HEK293 (cell line): ENCODE measurements at regions not wholly inside any gene's neighbourhood (a gene's known extent, or its start where the extent isn't known, plus 50 kb on each side); places are given as distances from the start of the nearest gene placed in this dataset.

ENCODE experiments used
- GLIS1 ChIP-seq: fragments of 450-650 bp; formaldehyde crosslinking; IDR thresholded peaks from 2 replicates; pipeline ENCODE4 v1.5.1; 2016; ENCODE audit warnings: missing biosample characterization, missing genetic modification characterization
- MYNN ChIP-seq: fragments of 450-650 bp; formaldehyde crosslinking; IDR thresholded peaks from 2 replicates; pipeline ENCODE4 v1.5.1; 2016; ENCODE audit warnings: missing biosample characterization, missing genetic modification characterization, borderline replicate concordance
- SALL2 ChIP-seq: fragments of 450-650 bp; formaldehyde crosslinking; IDR thresholded peaks from 2 replicates; pipeline ENCODE4 v1.5.0; 2017; ENCODE audit warnings: missing biosample characterization, mild to moderate bottlenecking, missing genetic modification characterization, borderline replicate concordance
- ZFP37 ChIP-seq: fragments of 450-650 bp; formaldehyde crosslinking; IDR thresholded peaks from 2 replicates; pipeline ENCODE4 v1.5.1; 2016; ENCODE audit warnings: missing biosample characterization, missing genetic modification characterization
- ZIC2 ChIP-seq: fragments of 450-650 bp; formaldehyde crosslinking; IDR thresholded peaks from 2 replicates; pipeline ENCODE4 v1.5.1; 2016; ENCODE audit warnings: missing biosample characterization, missing genetic modification characterization
- ZNF292 ChIP-seq: fragments of 450-650 bp; formaldehyde crosslinking; IDR thresholded peaks from 2 replicates; pipeline ENCODE4 v1.5.1; 2016; ENCODE audit warnings: low read depth, missing biosample characterization, missing genetic modification characterization, borderline replicate concordance
- ZNF324 ChIP-seq: fragments of 450-650 bp; formaldehyde crosslinking; IDR thresholded peaks from 2 replicates; pipeline ENCODE4 v1.5.1; 2016; ENCODE audit warnings: missing biosample characterization, missing genetic modification characterization
- ZNF416 ChIP-seq: fragments of 450-650 bp; formaldehyde crosslinking; IDR thresholded peaks from 2 replicates; pipeline ENCODE4 v1.5.1; 2016; ENCODE audit warnings: missing biosample characterization, missing genetic modification characterization
- ZNF426 ChIP-seq: fragments of 450-650 bp; formaldehyde crosslinking; IDR thresholded peaks from 2 replicates; pipeline ENCODE4 v1.5.1; 2017; ENCODE audit warnings: missing biosample characterization, missing genetic modification characterization, mild to moderate bottlenecking, inconsistent platforms, moderate library complexity
- TF ChIP-seq, protein P1 (sequence below): fragments of 450-650 bp; formaldehyde crosslinking; IDR thresholded peaks from 2 replicates; pipeline ENCODE4 v1.5.1; 2016; ENCODE audit warnings: missing biosample characterization, missing genetic modification characterization
- TF ChIP-seq, protein P2 (sequence below): fragments of 450-650 bp; formaldehyde crosslinking; IDR thresholded peaks from 2 replicates; pipeline ENCODE4 v1.5.1; 2016; ENCODE audit warnings: missing biosample characterization, missing genetic modification characterization, low read depth
- TF ChIP-seq, protein P3 (sequence below): fragments of 450-650 bp; formaldehyde crosslinking; IDR thresholded peaks from 2 replicates; pipeline ENCODE4 v1.5.1; 2016; ENCODE audit warnings: missing biosample characterization, missing genetic modification characterization
- TF ChIP-seq, protein P4 (sequence below): fragments of 450-650 bp; formaldehyde crosslinking; IDR thresholded peaks from 2 replicates; pipeline ENCODE4 v1.5.1; 2016; ENCODE audit warnings: missing biosample characterization, missing genetic modification characterization
- TF ChIP-seq, protein P5 (sequence below): fragments of 450-650 bp; formaldehyde crosslinking; IDR thresholded peaks from 2 replicates; pipeline ENCODE4 v1.5.1; 2016; ENCODE audit warnings: missing biosample characterization, missing genetic modification characterization

- TF ChIP-seq, protein P1, sequence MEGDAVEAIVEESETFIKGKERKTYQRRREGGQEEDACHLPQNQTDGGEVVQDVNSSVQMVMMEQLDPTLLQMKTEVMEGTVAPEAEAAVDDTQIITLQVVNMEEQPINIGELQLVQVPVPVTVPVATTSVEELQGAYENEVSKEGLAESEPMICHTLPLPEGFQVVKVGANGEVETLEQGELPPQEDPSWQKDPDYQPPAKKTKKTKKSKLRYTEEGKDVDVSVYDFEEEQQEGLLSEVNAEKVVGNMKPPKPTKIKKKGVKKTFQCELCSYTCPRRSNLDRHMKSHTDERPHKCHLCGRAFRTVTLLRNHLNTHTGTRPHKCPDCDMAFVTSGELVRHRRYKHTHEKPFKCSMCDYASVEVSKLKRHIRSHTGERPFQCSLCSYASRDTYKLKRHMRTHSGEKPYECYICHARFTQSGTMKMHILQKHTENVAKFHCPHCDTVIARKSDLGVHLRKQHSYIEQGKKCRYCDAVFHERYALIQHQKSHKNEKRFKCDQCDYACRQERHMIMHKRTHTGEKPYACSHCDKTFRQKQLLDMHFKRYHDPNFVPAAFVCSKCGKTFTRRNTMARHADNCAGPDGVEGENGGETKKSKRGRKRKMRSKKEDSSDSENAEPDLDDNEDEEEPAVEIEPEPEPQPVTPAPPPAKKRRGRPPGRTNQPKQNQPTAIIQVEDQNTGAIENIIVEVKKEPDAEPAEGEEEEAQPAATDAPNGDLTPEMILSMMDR (tag by site-specific recombination) = no peak
- TF ChIP-seq, protein P2, sequence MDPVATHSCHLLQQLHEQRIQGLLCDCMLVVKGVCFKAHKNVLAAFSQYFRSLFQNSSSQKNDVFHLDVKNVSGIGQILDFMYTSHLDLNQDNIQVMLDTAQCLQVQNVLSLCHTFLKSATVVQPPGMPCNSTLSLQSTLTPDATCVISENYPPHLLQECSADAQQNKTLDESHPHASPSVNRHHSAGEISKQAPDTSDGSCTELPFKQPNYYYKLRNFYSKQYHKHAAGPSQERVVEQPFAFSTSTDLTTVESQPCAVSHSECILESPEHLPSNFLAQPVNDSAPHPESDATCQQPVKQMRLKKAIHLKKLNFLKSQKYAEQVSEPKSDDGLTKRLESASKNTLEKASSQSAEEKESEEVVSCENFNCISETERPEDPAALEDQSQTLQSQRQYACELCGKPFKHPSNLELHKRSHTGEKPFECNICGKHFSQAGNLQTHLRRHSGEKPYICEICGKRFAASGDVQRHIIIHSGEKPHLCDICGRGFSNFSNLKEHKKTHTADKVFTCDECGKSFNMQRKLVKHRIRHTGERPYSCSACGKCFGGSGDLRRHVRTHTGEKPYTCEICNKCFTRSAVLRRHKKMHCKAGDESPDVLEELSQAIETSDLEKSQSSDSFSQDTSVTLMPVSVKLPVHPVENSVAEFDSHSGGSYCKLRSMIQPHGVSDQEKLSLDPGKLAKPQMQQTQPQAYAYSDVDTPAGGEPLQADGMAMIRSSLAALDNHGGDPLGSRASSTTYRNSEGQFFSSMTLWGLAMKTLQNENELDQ (tag by site-specific recombination) = no peak
- TF ChIP-seq ZIC2 (tag by site-specific recombination) (no peak), SALL2 (tag by site-specific recombination) (no peak), ZFP37 (tag by site-specific recombination) (no peak), ZNF416 (no peak), ZNF292 (tag by site-specific recombination) (no peak), ZNF324 (tag by site-specific recombination) (no peak), GLIS1 (no peak), MYNN (tag by site-specific recombination) (no peak), ZNF426 (tag by site-specific recombination) (no peak)
- TF ChIP-seq, protein P3, sequence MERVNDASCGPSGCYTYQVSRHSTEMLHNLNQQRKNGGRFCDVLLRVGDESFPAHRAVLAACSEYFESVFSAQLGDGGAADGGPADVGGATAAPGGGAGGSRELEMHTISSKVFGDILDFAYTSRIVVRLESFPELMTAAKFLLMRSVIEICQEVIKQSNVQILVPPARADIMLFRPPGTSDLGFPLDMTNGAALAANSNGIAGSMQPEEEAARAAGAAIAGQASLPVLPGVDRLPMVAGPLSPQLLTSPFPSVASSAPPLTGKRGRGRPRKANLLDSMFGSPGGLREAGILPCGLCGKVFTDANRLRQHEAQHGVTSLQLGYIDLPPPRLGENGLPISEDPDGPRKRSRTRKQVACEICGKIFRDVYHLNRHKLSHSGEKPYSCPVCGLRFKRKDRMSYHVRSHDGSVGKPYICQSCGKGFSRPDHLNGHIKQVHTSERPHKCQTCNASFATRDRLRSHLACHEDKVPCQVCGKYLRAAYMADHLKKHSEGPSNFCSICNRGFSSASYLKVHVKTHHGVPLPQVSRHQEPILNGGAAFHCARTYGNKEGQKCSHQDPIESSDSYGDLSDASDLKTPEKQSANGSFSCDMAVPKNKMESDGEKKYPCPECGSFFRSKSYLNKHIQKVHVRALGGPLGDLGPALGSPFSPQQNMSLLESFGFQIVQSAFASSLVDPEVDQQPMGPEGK = no peak
- TF ChIP-seq, protein P4, sequence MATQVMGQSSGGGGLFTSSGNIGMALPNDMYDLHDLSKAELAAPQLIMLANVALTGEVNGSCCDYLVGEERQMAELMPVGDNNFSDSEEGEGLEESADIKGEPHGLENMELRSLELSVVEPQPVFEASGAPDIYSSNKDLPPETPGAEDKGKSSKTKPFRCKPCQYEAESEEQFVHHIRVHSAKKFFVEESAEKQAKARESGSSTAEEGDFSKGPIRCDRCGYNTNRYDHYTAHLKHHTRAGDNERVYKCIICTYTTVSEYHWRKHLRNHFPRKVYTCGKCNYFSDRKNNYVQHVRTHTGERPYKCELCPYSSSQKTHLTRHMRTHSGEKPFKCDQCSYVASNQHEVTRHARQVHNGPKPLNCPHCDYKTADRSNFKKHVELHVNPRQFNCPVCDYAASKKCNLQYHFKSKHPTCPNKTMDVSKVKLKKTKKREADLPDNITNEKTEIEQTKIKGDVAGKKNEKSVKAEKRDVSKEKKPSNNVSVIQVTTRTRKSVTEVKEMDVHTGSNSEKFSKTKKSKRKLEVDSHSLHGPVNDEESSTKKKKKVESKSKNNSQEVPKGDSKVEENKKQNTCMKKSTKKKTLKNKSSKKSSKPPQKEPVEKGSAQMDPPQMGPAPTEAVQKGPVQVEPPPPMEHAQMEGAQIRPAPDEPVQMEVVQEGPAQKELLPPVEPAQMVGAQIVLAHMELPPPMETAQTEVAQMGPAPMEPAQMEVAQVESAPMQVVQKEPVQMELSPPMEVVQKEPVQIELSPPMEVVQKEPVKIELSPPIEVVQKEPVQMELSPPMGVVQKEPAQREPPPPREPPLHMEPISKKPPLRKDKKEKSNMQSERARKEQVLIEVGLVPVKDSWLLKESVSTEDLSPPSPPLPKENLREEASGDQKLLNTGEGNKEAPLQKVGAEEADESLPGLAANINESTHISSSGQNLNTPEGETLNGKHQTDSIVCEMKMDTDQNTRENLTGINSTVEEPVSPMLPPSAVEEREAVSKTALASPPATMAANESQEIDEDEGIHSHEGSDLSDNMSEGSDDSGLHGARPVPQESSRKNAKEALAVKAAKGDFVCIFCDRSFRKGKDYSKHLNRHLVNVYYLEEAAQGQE (tag by site-specific recombination) = no peak
- TF ChIP-seq, protein P5, sequence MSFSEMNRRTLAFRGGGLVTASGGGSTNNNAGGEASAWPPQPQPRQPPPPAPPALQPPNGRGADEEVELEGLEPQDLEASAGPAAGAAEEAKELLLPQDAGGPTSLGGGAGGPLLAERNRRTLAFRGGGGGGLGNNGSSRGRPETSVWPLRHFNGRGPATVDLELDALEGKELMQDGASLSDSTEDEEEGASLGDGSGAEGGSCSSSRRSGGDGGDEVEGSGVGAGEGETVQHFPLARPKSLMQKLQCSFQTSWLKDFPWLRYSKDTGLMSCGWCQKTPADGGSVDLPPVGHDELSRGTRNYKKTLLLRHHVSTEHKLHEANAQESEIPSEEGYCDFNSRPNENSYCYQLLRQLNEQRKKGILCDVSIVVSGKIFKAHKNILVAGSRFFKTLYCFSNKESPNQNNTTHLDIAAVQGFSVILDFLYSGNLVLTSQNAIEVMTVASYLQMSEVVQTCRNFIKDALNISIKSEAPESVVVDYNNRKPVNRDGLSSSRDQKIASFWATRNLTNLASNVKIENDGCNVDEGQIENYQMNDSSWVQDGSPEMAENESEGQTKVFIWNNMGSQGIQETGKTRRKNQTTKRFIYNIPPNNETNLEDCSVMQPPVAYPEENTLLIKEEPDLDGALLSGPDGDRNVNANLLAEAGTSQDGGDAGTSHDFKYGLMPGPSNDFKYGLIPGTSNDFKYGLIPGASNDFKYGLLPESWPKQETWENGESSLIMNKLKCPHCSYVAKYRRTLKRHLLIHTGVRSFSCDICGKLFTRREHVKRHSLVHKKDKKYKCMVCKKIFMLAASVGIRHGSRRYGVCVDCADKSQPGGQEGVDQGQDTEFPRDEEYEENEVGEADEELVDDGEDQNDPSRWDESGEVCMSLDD (tag by site-specific recombination) = no peak
Measured at GRCh38 chrX:95718746-95719145, 965.9 kb upstream of the DIAPH2 start.
